Limb (tissue), 2 donors: ENCODE measurements at regions not wholly inside any gene's neighbourhood (a gene's known extent, or its start where the extent isn't known, plus 50 kb on each side); places are given as distances from the start of the nearest gene placed in this dataset.

ENCODE experiments used
- DNase-seq, 2 donors: peaks; one replicate each; pipeline ENCODE4 v3.0.0-alpha.2; 2016; ENCODE audit errors: extremely low spot score in 2 of 2

- DNase-seq: no peak
Observed at GRCh38 chr1:209364716-209365115, 218.8 kb upstream of the CAMK1G start.

- no peak for DNase-seq
Observed at GRCh38 chr1:209367061-209367772, 216.3 kb upstream of the CAMK1G start.

DNA sequence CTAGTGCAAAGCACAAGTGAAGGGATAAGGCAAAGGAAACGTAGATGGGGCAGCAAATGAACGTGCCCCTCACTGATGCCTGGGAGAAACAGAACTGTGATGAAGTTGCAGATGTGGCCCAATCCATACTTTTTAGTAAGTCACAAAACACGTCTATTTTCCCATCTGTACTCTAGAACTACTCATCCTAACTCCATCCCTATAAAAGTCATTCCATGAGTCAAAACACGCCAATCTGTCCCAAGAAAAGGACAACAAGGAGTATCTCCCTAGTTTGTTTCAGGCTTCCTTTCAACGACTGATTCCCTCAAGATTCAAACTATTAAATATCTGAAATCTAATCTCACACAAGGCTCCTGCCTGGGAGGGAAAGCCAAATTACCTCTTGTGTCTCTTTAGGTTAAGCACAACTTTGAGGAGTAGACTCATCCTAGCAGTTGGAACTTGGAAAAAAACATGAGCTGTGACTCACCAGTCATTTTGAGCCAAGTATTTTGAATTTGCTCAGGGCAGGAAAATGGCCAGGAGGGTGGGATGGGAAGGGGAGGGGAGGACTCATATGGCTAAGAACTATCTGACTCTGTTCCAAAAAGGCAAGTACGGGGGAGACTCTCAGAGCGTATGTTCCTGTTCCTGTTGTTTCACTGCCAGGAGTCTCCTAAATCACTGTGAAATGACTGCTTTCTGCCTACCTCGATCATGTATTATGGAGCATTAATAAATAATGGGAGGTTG is 214.5 kb upstream of the CAMK1G start:
- peak; percentile 71 to 86 for DNase-seq

GRCh38 chr1:209370241-209370995 is 213.1 kb upstream of the CAMK1G start:
- DNase-seq: no peak

DNA sequence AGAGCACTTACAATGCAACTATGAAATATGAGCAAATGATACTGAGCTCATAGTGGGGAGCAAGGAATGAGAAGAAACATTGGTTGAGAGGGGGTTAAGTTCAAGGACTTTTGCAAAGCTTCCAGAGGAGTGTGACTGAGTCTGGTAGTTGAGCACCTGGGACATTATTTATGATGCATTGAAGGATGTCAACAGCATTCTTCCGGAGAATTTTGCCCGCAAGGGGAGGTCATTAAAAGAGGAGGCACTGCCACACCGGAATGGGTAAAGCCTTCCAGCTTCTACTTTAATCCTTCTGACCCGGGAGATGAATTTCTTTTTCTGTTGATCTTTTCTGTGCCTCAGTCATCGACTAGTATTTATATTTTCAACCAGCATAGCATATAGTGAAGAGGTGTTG is 208.4 kb upstream of the CAMK1G start:
- no peak for DNase-seq

GRCh38 chr1:209375671-209376365 is 207.7 kb upstream of the CAMK1G start:
- no peak for DNase-seq

DNA sequence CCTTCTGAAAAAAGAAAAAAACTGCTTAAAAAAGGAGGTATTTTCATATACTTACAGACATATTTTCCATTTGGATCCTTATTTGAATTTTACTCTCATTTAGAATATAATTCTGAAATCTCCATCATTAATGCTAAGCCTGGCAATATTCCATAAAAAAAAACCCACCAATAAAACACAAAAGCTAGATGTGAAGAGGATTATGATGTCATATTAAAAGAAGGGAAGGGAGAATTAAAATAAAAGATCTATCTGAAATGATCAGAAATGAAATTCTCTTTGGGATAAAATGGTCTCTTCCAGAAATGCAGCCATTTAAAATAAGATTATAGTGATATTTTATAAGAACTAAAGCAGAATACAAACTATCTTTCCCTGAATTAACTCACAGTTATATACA is 206.7 kb upstream of the CAMK1G start:
- no peak for DNase-seq

GRCh38 chr1:209377995-209378394 is 205.5 kb upstream of the CAMK1G start:
- no peak for DNase-seq

- DNase-seq: no peak
Observed at GRCh38 chr1:209379280-209379679, 204.2 kb upstream of the CAMK1G start.

- DNase-seq: no peak
Observed at GRCh38 chr1:209380420-209380819, 203.1 kb upstream of the CAMK1G start.

GRCh38 chr1:209382231-209383100 is 201.0 kb upstream of the CAMK1G start:
- DNase-seq: peak in 1 of 2 donors; percentile 21

DNA sequence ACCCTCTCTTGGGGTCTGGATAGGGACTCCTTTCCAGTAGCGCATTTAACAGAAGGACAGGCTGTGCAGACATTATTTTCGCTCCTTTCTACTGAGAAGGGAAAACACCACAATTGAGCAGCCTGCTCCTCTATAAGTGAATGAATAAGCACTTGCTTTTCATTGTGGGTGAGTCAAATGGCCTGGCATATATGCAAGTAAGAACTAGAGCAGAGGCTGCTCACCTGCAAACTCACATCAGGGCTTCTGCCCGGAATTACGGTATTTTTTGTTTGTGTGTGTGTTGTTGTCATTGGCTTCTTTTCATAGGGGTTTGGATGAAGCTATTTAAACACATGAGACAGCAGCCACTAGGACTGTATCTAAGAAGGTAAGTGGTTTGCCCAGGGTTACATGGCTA is 200.1 kb upstream of the CAMK1G start:
- no peak for DNase-seq

- DNase-seq: no peak
Observed at GRCh38 chr1:209383907-209384709, 199.4 kb upstream of the CAMK1G start.

DNA sequence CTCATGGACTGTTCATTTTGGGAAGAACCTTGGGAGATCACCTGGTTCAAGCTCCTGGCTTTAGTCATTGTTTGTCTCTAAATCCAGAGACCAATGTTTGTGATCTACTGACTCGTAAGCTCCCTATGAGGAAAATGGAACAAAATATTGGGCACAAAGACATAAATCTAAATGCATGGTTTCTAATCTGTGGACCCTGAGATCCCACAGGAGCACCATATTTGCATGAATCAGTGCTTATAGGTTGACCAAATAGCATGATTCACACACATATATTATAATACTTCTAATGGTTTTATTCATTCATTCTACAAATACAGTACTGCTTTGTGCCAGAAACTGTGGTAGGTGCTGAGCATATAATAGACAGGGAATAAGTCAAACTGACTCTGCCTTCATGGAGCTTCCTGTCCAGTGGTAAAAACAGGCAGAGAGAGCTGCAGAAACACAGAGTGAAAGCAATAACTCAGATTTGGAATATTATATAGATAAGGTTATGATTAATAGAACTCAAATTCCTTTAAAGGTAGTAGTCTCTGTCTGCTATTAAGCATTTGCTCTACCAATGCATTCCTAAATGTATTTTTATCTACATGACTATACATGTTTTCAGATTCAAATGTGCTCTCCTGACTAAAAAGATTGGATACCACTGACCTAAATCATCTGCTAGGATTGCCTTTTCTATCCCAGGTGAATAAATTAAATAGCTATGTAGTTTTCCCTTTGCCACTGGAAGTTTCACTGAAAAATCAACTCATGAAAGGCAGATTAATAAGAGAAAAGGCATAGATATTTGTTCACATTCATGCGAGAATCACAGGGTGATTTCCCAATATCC is 198.6 kb upstream of the CAMK1G start:
- DNase-seq: no peak

- no peak for DNase-seq
Observed at GRCh38 chr1:209386156-209386555, 197.4 kb upstream of the CAMK1G start.

GRCh38 chr1:209387271-209387968 is 196.1 kb upstream of the CAMK1G start:
- no peak for DNase-seq

- no peak for DNase-seq
Observed at GRCh38 chr1:209387969-209388329, 195.6 kb upstream of the CAMK1G start.

DNA sequence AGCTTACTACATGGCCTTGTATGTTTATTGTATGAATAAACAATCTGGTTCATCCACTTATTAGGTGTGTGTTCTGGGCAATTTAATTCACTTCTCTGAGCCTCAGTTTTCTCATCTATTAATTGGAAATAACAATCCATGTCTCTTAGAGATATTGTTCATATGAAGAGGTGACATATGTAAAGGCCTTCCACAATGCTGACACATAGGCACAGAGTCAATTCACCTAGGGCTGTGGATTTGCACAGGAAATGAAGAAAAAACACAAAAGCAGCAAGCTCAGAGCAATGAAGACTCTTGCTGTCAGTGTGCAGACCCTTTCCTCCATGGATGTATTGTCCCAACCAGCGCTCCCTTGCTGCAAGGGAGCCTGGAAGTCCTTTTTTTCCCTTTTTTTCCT is 195.2 kb upstream of the CAMK1G start:
- DNase-seq: no peak

DNA sequence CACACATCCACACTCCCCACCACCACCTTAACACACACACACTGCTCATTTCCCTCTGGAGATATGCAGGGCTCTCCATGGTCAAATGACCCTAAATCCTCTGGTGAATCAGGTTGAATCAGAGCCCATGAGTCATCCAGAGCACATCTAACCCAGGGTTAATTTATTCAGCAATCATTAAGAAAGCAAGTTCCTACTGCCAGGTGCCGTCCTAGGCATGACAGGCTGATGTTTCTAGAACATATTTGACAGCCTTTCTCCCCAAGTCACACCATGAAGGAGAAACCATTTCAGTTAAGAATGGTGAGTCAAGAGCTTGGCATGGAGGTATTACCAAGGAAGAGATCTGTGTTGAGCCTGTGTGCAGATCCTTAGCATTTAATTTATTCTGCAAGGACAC is 194.3 kb upstream of the CAMK1G start:
- DNase-seq: no peak
